Endometrium (tissue), 2 donors: ENCODE measurements at regions not wholly inside any gene's neighbourhood (a gene's known extent, or its start where the extent isn't known, plus 50 kb on each side); places are given as distances from the start of the nearest gene placed in this dataset.
A peak's percentile ranks its signal among the peaks of the same experiment; 100 is the strongest.
"Not testable (repeated sequence)": the region's sequence is repeated elsewhere in the genome, so short reads cannot be mapped to it uniquely, and the experiment has no call there.

Experiments used
- FAIRE-seq: peaks from 2 replicates; lab custom pipeline; 2012; peaks lifted over from hg19 to GRCh38; lab: Jason Lieb, UNC
- donor health status: control.
- donor health status: control.

DNA sequence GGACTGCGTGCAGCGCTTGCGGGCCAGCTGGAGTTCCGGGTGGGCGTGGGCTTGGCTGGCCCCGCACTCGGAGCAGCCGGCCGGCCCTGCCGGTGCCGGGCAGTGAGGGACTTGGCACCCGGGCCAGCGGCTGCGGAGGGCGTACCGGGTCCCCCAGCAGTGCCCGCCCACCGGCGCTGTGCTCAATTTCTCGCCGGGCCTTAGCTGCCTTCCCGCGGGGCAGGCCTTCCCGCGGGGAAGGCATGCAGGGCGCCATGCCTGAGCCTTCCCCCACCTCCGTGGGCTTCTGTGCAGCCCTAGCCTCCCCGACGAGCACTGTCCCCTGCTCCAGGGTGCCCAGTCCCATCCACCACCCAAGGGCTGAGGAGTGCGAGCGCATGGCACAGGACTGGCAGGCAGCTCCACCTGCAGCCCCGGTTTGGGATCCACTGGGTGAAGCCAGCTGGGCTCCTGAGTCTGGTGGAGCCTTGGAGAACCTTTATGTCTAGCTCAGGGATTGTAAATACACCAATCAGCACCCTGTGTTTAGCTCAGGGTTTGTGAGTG, 975.0 kb upstream of the NRXN1 start:
- not testable (repeated sequence) for FAIRE-seq

DNA sequence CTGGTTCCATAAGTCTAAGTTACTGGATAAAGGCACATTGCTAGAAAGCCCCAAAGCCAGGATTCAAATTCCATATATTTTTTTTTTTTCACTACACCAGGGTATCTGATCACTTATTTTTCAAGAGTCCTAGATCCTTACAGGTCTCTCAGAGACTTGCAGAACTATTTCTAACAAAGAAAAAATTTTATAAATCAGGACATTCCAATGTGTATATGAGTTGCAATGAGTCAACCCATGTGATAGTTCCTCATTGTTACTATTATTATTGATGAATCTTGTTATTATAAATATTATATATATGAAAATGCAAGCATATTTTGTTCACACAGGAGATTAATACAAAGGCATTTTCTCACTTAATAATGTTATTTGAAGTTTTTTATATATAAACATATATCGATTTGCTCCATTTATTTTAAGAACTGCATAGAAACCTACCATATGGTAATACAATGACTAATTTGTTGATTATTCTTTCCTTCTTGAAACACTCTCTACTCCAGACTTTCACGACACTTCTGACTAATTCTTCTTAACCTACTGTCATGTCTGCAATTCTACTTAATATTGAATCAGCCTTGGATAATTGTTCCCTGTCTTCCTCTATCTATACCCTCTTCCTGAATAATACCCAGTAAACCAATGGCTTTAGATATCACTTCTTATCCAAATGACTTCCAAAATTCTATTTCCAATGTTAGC, 968.4 kb upstream of the NRXN1 start:
- no peak for FAIRE-seq

DNA sequence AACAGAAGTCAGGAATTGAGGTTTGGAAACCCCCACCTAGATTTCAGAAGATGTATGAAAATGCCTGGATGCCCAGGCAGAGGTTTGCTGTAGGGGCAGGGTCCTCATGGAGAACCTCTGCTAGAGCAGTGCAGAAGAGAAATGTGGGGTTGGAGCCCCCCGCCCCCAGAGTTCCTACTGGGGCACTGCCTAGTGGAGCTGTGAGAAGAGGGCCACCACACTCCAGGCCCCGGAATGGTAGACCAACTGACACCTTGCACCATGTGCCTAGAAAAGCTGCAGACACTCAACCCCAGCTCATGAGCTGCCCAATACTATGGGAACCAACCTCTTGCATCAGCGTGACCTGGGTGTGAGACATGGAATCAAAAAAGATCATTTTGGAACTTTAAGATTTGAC, 967.0 kb upstream of the NRXN1 start:
- no peak for FAIRE-seq

DNA sequence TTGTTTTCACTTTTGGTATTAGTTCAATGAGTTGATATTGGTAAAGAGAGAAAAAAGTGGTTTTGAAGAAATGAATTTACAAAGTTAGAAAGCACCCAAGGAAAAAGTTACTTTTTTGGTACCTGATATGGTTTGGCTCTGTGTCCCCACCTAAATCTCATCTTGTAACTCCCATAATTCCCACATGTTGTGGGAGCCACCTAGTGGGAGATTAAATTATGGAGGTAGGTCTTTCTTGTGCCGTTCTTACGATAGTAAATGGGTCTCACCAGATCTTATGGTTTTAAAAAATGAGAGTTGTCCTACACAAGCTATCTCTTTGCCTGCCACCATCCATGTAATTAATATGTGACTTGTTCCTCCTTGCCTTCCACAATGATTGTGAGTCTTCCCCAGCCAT, 965.6 kb upstream of the NRXN1 start:
- FAIRE-seq: no peak

DNA sequence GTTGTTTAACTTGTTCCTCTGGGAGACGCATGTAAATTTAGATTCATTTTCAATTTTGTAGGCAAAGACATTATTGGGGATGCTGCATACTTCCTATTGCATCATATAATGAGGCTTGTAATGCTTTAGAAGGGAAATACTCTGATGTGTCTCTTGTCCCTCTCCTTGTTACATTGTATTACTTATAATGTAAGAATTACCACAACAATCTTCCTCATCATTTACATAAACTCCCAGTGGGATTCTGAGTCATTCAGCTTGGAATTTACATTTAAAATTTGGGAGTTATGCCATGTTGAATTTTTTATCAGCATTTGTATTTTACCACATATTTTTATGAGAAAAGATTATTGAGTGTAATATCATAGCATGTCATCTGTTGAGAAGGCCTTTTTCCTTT, 963.4 kb upstream of the NRXN1 start:
- FAIRE-seq: no peak

DNA sequence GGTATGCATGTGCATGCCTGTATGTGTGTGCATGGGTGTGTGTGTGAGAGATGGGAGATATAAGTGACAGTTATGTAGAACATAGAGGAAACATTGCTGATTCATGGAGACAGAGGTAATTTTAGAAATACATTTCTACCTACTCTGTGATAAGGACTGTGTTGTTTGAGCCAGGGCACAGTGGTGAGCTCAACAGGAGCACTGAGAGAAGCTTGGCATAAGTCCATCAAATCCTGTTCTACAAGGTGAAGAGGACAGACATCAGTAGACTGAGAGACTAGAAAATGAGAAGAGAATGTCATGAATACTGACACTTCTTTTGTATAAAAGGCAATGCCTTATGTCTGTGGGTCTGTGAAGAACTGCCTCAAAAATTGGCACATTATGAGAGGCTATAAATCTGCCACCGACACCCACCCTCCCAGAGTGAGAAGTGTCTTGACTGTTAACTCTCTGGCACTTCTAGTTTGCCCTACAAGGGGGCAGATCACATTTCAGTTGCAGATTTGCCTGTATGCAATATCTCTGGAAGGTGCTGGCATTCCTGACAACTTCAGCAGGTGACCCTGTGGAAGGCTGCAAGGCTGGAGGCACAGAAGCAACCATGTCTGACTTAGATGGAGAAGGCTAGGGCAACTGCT, 962.3 kb upstream of the NRXN1 start:
- no peak for FAIRE-seq

DNA sequence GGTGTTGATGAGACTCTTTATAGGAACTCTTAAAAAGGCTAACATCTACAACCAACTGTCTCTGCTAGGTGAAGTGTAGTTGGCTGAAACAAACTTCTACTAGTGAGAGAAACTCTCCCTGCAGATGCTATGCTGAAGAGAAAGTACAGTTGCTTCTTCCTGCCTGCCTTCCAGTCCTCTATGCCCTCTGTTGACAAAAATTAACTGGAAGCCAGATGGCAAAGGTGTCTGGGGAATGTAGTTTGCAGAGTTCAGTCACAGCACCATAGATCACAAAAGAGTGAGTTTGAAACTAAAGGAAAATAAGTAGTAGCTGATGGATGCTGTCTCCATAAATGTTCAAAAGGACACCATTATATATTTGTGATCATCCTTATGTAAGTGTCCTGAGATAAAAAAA, 958.8 kb upstream of the NRXN1 start:
- FAIRE-seq: no peak

DNA sequence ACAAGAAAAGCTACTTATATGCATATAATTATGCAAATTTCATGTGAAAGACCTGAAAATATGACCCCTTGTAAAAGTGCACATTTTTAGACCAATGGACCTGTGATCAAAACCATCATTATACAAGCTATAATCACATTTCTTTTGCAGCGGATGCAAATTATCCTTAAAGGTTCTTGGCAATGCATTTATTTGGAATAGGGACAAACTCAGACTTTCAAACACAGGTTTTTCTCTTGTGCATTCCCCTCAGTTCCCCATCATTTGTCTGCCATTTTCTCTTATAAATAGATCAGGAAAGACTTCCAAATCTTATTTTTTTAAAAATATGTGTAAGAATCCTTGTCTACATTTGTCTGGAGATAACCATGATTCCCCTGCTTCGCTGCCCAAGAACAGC, 954.2 kb upstream of the NRXN1 start:
- FAIRE-seq: no peak

DNA sequence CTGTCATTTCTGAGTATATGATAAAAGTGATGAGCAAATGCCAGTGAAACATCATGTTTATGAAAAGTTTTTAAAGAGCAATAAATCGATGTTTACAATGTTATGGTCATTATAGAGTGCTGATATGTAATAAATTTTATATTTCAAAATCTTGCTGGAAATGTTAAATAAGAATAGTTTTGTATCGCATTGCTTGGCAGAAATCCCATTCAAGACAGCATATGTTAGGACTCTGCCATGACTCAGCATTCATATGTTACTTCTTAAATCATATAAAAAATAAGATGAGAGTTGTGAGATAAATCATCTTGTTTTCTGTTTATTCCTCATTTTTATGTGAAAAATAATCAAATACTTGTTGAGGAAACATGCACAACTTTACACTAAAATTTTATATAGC, 949.9 kb upstream of the NRXN1 start:
- FAIRE-seq: peak; percentile 53

DNA sequence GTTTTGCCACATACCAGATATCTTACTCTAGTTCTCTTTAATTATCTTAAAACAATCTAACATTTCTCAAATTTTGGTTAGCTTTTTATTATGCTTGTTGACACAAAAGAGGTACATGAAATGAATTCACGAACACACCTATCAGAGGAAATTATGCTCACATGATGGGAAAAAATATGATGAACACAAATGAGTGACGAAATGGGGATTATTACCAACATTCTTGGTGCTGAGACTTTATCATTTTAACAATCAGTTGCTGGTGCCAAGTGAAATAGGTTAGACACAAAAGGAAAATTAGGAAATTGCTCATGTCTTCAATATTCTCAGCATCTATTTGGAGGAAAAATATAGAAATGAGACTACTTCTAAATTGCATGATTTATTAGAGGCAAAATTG, 944.7 kb upstream of the NRXN1 start:
- no peak for FAIRE-seq

DNA sequence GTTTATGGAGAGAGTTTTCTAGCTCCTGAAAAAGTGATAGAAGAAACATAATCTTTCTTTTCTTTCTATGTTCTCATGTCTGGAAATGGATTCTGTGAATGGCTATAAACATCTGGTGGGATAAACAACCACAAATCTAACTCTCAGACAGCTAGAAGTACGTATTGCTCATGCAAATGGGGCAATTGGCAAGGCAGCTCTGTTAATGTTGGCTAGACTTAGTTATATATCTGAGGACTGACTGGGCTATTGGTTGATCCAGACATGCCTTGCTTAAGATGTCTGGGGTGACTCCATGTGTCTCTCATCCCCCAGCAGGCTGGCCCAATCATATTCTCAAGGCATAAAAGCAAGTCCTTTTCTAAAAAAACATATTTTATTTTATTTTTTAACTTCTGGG, 939.2 kb upstream of the NRXN1 start:
- no peak for FAIRE-seq

DNA sequence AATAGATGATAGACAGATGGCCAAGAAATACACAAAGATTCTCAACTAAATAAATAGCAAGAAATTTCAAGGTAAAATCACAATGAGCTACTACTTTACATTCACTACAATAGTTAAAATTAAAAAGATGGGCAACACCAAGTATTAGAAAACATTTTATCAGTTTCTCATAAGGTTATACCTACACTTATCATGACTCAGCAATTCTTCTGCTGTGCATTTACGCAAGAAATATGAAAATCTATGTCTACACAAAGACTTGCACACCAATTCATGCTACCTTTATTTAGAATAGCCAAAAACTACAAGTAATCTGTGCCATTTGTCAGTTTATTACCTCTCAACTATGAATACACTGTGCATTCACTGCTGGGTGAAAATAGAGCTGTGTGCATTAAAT, 937.4 kb upstream of the NRXN1 start:
- no peak for FAIRE-seq

DNA sequence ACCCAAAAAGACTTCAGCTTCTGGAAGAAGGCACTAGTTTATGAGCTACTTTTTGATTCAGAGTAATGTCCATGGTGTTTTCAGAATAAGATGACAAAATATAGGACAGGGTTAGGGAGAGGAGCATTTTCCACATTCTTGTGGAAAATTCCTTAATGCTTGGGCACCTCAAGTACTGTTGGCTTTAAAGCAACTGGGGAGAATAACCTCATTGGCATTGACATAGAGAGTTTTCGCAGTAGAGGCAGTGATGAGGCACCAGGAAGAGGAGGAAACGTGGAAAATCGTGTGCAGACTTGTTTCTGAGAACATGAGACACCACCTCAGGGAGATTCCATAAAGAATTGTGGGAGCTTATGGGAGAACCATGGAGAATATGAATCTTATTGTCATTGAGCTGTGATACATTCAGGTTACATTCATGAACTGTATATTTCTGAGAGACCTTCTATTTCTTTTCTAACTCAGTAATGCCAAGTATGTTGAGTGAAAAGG, 929.0 kb upstream of the NRXN1 start:
- FAIRE-seq: no peak

DNA sequence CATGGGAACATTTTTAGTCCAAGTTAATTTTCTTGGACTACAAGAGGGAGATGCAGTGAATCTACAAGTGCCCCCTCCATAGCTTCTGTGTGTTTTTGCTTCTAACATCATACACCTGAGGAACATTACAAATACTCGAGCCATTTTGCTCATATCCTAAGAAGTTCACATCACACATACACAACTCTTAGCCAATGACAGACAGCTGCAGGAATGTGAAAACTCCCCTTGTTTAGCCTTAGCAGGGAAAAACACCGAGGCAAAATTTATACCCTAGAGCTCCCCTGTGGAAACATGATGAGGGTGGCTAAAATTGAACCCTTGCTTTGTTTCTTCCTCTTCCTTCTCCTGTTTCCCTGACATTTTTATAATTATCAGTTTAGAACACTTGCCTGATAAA, 928.3 kb upstream of the NRXN1 start:
- no peak for FAIRE-seq

DNA sequence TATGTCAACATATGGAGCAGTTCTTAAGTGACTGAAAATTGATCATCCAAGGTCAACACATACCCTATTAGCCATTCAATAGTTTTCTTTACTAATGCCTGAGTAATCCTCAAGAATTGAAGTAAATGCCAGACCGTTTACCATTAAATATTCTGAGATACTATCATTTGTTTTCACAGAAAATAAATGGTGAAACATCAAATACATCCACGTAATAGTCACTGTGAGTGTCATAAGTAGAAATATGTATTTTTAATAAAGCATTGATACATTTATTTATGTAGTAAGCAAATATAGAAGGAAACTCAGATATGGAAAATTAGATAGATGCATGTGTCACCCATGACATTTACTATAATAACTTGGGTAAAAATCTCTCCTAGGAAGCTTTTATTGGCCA, 927.8 kb upstream of the NRXN1 start:
- no peak for FAIRE-seq

DNA sequence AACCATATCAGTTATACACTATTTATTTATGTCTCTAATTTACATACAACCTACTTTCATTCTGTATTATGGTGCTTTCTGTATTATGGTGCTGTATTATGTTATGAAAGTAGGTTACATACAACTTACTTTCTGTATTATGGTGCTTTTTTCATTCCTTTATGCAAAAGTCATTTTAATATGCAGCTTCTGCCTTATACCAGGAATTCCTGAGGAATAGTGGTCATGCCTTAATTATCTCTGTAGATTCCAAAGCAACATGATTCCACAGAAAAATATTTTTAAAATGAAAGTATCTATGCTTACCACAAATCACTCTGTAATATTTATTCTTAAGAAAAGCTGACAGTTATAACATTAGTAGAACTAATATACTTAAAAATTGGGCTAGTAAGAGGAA, 922.0 kb upstream of the NRXN1 start:
- no peak for FAIRE-seq

DNA sequence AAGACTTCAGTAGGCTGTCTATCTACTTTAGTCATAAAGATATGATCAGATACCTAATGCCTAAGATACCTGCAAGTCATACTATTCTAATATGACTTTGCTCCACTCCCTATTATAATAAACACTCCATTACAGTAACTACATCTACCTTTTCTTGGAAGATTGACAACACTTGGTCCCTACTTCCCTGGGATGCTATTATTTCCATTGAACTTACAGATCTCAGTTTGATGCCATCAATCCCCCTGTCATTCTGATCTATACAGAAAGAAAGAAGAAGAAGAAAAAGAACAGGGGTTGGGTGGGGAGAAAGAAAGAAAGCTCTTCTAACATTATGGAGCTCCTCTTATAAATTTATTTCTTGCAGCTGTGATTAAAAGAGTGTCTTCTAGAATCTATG, 889.1 kb upstream of the NRXN1 start:
- FAIRE-seq: no peak

DNA sequence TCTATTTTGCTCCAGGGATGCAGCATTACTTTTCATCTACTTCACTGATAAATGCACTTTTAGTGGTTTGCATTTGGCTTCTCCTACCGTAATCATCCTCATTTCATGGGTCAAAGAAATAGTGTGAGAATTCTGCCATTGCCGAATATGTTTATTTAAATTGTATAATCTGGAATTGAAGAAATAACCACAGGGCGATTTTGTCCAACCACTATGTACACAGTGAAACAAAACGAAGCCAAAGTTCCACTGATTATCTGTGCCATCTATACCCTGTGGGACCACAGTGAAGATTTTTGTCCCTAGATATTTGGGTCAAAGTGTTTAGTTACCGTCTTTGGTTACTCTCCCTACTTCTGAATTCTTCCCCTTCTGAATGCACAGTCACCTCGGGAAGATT, 888.6 kb upstream of the NRXN1 start:
- no peak for FAIRE-seq

DNA sequence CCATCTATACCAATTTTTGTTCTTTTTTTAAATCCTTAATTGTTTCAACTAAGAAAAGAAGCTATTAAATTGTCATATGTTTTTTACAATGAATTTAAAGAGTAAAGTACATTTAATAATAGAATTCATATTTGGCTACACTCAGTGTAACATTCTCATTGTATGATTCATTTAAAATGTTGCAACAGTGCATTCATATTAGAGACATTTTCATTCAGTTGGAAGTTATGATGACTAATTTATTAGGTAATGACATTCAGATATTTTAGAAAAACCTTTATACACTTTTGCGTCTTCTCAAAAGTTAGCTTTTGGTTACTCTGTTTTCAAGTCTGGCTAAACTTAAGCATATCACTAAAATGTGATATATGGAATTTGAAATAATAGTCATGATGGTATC, 887.5 kb upstream of the NRXN1 start:
- no peak for FAIRE-seq

DNA sequence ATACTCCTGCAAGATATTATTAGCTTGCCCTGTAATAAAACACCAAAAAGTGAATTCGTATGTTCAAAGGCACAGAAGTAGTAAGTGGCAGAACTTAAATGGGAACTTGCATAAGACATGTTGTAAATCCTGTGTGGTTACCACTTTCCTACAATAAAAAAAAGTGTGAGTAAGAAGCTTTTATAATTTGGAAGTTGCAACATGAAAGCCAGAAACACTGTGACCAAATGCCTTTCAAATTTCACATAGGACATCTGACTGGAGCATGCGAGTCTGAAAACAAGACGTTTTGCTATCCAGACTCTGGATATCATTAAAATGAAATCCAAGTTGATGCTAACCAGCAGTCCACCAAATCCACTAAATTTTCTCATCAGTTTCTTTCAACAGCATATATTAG, 886.2 kb upstream of the NRXN1 start:
- FAIRE-seq: no peak

DNA sequence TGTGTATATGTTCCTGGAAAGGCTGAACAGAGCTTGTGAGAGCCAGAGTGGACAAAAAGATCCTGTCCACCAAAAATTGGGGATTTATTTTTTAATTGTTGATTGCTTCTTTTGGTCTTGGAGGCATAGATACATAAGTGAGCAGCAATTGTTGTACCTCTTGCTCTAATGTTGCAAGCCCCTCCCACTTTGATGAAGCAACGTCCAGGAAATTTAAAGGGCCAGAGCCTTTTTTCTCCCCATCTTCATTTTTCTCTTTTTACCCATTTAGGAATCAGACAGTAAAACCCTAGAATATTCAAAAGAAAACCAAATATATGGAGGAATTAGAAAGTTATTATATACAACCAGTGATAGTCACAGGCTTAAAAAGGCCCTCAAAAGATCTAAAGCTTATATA, 871.8 kb upstream of the NRXN1 start:
- no peak for FAIRE-seq

DNA sequence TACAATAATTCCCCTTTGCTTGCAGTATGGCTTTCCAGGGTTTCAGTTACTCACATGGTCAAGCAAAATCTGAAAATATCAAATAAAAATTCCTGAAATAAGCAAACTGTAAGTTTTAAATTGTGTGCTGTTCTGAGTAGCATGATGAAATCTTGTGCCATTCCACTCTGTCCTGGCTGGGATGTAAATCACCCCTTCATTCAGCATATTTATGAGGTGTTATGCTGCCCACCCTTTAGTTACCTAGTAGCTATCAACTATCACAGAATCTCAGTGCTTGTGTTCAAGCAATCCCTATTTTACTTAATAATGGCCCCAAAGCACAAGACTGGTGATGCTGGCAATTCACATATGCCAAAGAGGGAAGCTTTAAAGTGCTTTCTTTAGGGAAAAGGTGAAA, 867.7 kb upstream of the NRXN1 start:
- no peak for FAIRE-seq

DNA sequence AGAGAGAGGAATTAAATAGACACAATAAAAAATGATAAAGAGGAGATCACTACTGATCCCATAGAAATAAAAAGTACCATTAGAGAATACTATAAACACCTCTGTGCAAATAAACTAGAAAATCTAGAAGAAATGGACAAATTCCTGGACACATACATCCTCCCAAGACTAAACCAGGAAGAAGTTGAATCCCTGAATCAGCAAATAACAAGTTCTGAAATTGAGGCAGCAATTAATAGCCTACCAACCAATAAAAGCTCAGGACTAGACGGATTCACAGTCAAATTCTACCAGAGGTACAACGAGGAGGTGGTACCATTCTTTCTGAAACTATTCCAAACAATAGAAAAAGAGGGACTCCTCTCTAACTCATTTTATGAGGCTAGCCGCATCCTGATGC, 862.7 kb upstream of the NRXN1 start:
- FAIRE-seq: not testable (repeated sequence)

DNA sequence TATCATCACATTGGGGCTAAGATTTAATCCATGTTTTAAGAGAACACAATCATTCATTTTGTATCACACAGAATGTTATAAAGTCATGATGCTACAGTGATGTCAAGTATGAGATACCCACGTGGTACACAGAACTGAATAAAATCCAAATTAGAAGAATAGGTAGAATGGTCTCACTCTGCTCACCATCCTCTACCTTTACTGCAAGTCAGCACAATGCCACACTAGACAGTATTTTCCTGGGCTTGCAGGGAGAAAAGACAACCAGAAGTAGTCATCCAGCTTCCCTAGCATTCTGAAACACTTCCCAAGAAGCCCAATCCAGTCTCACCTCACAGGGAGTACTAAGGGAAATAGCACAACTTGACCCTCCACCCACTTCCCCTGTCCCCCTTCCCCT, 856.2 kb upstream of the NRXN1 start:
- no peak for FAIRE-seq
